GM19035 (cell line): ENCODE measurements at regions not wholly inside any gene's neighbourhood (a gene's known extent, or its start where the extent isn't known, plus 50 kb on each side); places are given as distances from the start of the nearest gene placed in this dataset.

ENCODE experiments used
- ATAC-seq: cut with Tn5 transposase; IDR thresholded peaks from one replicate; pipeline ENCODE4 v1.9.1; 2021; ENCODE audit not compliant: unreplicated experiment

DNA sequence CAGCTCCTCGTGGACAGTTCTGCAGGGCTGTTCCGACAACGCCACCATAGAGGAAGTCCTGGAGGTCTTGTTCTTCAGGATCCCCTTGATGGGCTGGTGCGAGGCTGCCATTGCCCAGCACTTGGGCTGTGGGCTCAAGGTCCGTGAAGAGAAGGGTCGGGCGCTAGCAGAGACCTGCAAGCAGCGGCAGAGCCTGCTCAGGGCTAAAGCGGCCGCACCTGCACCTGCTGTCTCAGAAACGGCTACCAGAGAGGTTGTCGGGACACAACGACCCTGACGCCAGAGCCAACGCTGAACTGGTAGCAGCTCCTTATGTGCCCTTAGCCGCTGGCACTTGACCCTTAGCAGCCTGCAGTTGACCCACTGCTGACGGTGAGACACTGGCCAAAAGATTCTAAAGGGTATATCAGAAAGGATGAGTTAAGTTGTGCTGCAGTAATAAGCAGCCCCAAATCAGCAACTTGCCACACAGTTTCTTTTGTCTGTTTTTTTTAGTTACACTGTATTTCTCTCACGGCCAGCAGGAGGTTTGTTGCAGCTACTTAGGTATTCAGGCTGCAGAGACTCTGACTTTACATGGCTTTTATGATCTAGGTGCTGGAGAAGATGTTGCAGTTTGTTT, 55.5 kb upstream of the ST6GAL2 start:
- no peak for ATAC-seq

DNA sequence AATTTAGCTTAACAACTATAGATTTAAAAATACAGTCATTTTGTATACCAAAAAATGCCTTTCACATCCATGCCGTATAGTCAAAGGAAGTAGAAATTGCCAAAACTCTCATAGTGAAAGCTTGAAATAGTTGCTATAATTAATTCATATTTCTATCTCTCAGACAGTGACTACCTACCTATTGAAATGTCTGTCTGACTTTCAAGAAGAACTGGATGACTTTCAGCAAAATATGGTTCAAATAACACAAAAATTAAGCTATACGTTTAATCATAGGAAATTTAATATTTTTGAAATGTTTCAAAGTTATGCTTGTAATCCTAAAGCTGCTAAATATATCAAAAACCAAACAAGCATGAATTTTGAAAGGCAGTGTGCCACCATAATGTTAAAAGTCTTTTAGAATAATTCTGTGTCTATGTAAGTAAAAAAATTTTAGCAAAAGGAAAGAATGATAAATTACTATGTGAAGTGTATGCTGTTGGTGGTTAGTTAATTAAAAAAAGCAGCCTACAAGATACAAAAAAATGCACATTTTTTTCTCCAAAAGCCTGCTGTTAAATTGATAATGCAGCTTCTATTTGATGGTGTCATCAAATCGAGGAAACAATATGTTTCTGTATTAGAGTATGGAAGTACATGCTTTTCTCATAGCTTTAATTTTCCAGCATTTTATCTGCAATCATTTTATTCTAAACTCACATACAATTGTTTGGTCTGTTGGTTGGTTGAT, 57.7 kb upstream of the ST6GAL2 start:
- ATAC-seq = no peak

- ATAC-seq = no peak
Measured at GRCh38 chr2:106944215-106944614, 58.2 kb upstream of the ST6GAL2 start.

GRCh38 chr2:106948540-106948939, 62.6 kb upstream of the ST6GAL2 start:
- no peak for ATAC-seq

DNA sequence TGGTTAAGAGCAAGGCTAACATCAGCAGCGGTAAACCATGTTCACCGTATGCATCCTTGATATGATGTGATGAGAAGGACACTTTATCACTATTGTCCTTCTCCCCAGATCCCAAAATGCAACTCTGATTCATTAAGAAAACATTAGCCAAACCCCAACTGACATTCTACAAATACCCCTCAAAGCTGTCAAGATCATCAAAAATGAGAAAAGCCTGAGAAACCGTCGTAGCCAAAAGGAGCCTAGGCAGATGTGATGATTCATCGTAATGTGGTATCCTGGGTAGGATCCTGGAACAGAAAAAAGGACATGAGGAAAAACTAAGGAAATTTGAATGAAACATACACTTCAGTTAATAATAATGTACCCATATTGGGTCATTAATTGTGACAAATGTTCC, 67.3 kb upstream of the ST6GAL2 start:
- no peak for ATAC-seq

GRCh38 chr2:106953779-106954178, 67.8 kb upstream of the ST6GAL2 start:
- no peak for ATAC-seq

- ATAC-seq = no peak
Measured at GRCh38 chr2:106954304-106954703, 68.3 kb upstream of the ST6GAL2 start.

GRCh38 chr2:106956416-106956815, 70.4 kb upstream of the ST6GAL2 start:
- no peak for ATAC-seq

DNA sequence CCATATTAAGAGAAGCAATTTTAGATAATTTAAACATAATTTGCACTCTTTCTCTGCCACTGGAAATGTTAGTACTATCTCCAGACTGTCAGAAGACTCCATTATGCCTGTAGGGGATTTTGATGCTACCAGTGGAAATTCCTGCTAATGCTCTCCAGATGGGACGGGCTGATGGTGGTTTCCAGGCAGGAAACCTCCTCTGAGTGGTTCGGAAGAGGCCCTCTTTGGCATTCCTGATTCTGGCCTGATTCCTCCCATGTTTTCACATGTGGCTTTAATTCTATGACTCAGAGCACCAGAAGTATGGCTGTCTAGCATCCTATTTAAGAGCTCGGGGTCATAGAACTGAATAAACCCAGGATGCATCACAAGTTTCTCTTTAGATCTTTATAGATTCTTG, 70.9 kb upstream of the ST6GAL2 start:
- no peak for ATAC-seq

DNA sequence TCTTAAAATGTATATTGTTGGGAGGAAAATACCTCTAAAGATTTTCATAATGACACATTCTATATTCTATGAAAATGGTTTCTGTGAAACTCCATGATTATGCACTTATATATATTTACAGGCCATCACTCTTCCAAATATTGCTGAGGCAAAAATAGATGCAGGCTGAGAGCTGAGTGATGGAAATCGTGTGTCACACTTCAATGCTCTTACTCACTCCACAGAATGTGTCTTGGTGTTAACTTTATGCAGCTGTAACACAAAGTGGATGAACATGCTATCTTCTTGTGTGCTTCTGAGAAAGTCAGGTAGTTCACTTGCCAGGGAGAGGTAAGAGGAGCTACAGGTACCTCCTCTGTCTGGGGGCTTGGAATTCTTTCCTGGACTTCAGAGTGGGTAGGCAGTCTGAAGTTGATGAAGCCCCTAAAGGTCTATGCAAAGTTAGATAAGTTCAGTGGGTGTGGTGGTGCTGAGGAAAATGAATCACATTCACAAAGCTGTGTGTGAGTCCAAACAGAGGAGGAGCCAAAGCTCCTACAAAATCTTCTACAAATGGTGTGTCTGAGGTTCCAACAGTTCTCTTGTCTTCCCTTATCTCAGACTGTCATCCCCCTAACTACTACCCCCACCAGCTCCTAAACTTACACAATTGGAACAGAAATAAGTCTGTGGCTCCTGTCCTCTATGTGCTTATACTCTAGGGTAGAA, 74.2 kb upstream of the ST6GAL2 start:
- no peak for ATAC-seq

- no peak for ATAC-seq
Measured at GRCh38 chr2:106960683-106961161, 74.8 kb upstream of the ST6GAL2 start.

GRCh38 chr2:106961328-106961727, 75.4 kb upstream of the ST6GAL2 start:
- ATAC-seq = no peak

DNA sequence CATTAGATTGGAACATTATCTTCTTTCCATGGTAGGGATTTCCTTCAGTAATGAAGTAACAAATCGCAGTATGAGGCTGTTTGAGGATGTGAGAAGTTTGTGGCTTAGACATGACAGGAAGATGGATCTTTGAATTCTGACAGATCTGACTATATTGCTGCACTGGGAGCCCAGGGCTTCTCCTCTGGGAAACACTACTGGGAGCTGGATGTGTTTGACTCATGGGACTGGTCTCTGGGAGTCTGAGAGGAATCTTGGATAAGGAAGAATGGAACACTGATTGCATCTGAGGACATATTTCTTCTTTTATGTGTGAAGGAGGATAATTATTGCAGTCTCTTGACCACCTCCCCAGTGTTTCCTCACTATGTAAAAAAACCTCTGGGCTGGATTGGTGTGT, 77.2 kb upstream of the ST6GAL2 start:
- no peak for ATAC-seq

DNA sequence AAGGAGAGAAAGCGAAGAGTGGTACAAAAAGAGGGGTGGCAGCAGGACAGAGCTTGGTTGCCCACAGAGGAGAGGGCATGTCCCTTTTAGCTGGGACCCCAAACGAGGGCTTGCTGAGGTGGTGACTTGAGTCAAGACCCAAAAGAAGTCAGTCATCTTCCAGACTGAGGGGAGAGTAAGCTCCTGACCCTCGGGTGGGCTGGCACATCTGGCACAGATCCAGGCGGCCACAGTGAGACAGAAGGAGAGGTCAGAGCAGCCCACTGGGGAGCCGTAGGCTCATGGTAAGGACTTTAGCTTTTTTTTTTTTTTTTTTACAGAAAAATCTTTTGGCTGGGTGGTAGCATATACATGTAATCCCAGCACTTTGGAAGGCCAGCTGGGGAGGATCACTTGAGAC, 77.9 kb upstream of the ST6GAL2 start:
- no peak for ATAC-seq

DNA sequence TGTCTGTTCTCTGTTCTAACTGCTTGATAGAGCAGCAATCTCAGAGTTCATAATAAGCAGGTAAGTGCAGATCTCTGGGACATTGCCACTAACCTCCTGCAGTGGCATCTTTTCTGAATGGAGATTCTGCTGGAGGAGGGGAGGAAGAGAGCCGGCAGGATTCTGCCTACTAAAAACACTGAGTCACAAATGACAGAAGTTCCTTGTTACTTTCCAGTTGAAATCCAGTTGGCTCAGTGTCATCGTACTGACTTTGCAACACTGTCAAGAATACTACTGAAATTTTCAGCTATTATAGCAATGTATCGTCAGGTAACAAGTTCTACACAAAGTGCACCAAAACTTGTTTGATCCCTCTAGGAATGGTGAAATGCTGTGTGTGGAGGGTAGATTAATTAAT, 79.6 kb upstream of the ST6GAL2 start:
- no peak for ATAC-seq

- no peak for ATAC-seq
Measured at GRCh38 chr2:106969777-106970176, 83.8 kb upstream of the ST6GAL2 start.

- no peak for ATAC-seq
Measured at GRCh38 chr2:106970471-106971261, 84.7 kb upstream of the ST6GAL2 start.

DNA sequence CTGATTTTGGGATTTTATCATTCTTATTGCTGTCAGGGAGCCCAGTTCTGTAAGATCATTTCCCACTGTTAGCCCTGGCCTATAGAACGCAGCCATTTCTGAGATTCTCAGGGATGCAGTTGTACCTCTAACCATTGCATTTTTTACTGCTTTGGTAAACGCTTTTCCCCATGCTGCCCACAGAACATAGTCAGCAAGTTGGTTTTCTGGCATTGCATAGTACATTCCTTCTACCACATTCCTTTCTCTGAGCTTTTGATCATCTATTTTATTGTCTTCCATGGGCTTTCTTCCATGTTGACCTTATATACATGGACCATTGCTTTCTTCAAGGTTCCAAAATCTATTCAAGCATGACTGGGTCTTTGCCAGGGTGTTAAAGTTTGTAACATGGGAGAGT, 86.8 kb upstream of the ST6GAL2 start:
- ATAC-seq = no peak

GRCh38 chr2:106974891-106975290, 88.9 kb upstream of the ST6GAL2 start:
- ATAC-seq = no peak

- no peak for ATAC-seq
Measured at GRCh38 chr2:106975641-106976040, 89.7 kb upstream of the ST6GAL2 start.

GRCh38 chr2:106976548-106976947, 90.6 kb upstream of the ST6GAL2 start:
- no peak for ATAC-seq
